OCI-LY1 (cell line): ENCODE measurements at regions not wholly inside any gene's neighbourhood (a gene's known extent, or its start where the extent isn't known, plus 50 kb on each side); places are given as distances from the start of the nearest gene placed in this dataset.

Experiments used
- H2AFZ ChIP-seq: fragments of 200-600 bp; sonication (generic), shearing (Covaris generic); 2 replicates; pipeline ENCODE4 v1.6.0; 2014; ENCODE audit warnings: antibody characterized with exemption, mild to moderate bottlenecking, low read length
- H3F3A ChIP-seq: fragments of 200-600 bp; sonication (generic), shearing (Covaris generic); 2 replicates; pipeline ENCODE4 v1.6.0; 2014; ENCODE audit warnings: mild to moderate bottlenecking, antibody characterized with exemption, low read length, moderate library complexity; ENCODE audit not compliant: insufficient read depth
- H3K27ac ChIP-seq: fragments of 200-600 bp; sonication (generic); 2 replicates; pipeline ENCODE4 v1.5.1; 2014; ENCODE audit warnings: low read length, mixed run types, mild to moderate bottlenecking, low read depth; ENCODE audit not compliant: poor library complexity, severe bottlenecking
- H3K27me3 ChIP-seq: fragments of 200-600 bp; sonication (generic); 2 replicates; pipeline ENCODE4 v1.6.0; 2014; ENCODE audit warnings: antibody characterized with exemption, mild to moderate bottlenecking, low read length, moderate library complexity; ENCODE audit not compliant: insufficient read depth
- H3K36me3 ChIP-seq: fragments of 200-600 bp; sonication (generic); 2 replicates; pipeline ENCODE4 v1.6.1; 2014; ENCODE audit warnings: mild to moderate bottlenecking, antibody characterized with exemption, low read length, moderate library complexity, mixed read lengths; ENCODE audit not compliant: insufficient read depth
- H3K4me1 ChIP-seq: fragments of 200-600 bp; sonication (generic); 2 replicates; pipeline ENCODE4 v1.5.1; 2014; ENCODE audit warnings: mild to moderate bottlenecking, low read length, moderate library complexity; ENCODE audit not compliant: insufficient read depth, severe bottlenecking
- H3K4me2 ChIP-seq: fragments of 200-600 bp; sonication (generic), shearing (Covaris generic); 2 replicates; pipeline ENCODE4 v1.6.1; 2014; ENCODE audit warnings: low read length
- H3K4me3 ChIP-seq: fragments of 200-600 bp; sonication (generic); 2 replicates; pipeline ENCODE4 v1.5.1; 2014; ENCODE audit warnings: low read length, low read depth, mild to moderate bottlenecking, mixed read lengths; ENCODE audit not compliant: poor library complexity, severe bottlenecking
- H3K79me2 ChIP-seq: fragments of 200-600 bp; shearing (Covaris generic); 2 replicates; pipeline ENCODE4 v1.6.1; 2016; ENCODE audit warnings: mixed run types, low read length, mixed read lengths; ENCODE audit not compliant: insufficient read depth
- H3K9ac ChIP-seq: fragments of 200-600 bp; sonication (generic), shearing (Covaris generic); 2 replicates; pipeline ENCODE4 v1.6.1; 2014; ENCODE audit warnings: mild to moderate bottlenecking, low read length, mixed read lengths
- H3K9me2 ChIP-seq: fragments of 200-600 bp; sonication (generic), shearing (Covaris generic); 2 replicates; pipeline ENCODE4 v1.6.1; 2014; ENCODE audit warnings: low read depth, mild to moderate bottlenecking, low read length, mixed read lengths
- H3K9me3 ChIP-seq: fragments of 200-600 bp; shearing (Covaris generic); 2 replicates; pipeline ENCODE4 v1.6.1; 2014; ENCODE audit warnings: low read length, mixed read lengths
- H4K20me1 ChIP-seq: fragments of 200-600 bp; sonication (generic), shearing (Covaris generic); 2 replicates; pipeline ENCODE4 v1.6.0; 2016; ENCODE audit warnings: mild to moderate bottlenecking, low read length; ENCODE audit not compliant: insufficient read depth
- EZH2 ChIP-seq: fragments of 200-600 bp; sonication (generic), shearing (Covaris generic); IDR thresholded peaks from 2 replicates; pipeline ENCODE4 v1.8.0; 2017; ENCODE audit warnings: borderline replicate concordance, mixed run types, mild to moderate bottlenecking, antibody characterized with exemption, low read length, moderate library complexity, mixed read lengths
- TF ChIP-seq, protein P1 (sequence below): fragments of 200-600 bp; sonication (generic), shearing (Covaris generic); IDR thresholded peaks from 2 replicates; pipeline ENCODE4 v1.5.1; 2017; ENCODE audit warnings: mild to moderate bottlenecking, antibody characterized with exemption, low read length, moderate library complexity, mixed read lengths

DNA sequence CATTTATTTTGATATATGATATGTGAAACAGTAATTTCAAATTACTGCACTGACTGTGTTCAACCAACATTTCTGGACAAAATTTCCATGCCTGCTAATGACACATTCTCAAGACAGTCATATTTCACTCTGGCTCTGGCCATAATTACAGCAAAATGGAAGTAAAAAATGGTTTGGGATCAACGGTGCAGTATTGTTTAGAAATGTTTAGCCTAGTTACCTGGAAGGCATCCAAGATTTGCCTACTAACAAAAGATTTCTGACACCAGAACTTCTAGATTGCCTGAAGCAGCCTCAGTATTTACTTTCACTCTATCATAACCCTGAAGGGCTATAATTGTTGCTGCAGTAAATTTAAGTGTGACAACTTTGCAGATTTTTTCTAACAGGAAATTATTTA lies 416.3 kb downstream of the PCDH10 start:
- Histone ChIP-seq H2AFZ (no peak overlapping the region), H3K9me3 (0 out of 2 replicates have a peak, but pooled peaks cover 3% of the 10 kb centered on the region), H3K4me3 (no peak overlapping the region), H3K9ac (no peak overlapping the region), H3K4me1 (peaks cover 5% of the 10 kb centered on the region), H4K20me1 (no peaks in the 10 kb centered on the region), H3K36me3 (no peaks in the 10 kb centered on the region), H3K27me3 (no peaks in the 10 kb centered on the region), H3K79me2 (no peaks in the 10 kb centered on the region), H3K4me2 (no peak overlapping the region), H3F3A (no peaks in the 10 kb centered on the region), H3K27ac (no peak overlapping the region), H3K9me2 (no peaks in the 10 kb centered on the region)
- TF ChIP-seq EZH2: no peak
- TF ChIP-seq, protein P1, sequence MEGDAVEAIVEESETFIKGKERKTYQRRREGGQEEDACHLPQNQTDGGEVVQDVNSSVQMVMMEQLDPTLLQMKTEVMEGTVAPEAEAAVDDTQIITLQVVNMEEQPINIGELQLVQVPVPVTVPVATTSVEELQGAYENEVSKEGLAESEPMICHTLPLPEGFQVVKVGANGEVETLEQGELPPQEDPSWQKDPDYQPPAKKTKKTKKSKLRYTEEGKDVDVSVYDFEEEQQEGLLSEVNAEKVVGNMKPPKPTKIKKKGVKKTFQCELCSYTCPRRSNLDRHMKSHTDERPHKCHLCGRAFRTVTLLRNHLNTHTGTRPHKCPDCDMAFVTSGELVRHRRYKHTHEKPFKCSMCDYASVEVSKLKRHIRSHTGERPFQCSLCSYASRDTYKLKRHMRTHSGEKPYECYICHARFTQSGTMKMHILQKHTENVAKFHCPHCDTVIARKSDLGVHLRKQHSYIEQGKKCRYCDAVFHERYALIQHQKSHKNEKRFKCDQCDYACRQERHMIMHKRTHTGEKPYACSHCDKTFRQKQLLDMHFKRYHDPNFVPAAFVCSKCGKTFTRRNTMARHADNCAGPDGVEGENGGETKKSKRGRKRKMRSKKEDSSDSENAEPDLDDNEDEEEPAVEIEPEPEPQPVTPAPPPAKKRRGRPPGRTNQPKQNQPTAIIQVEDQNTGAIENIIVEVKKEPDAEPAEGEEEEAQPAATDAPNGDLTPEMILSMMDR: no peak

DNA sequence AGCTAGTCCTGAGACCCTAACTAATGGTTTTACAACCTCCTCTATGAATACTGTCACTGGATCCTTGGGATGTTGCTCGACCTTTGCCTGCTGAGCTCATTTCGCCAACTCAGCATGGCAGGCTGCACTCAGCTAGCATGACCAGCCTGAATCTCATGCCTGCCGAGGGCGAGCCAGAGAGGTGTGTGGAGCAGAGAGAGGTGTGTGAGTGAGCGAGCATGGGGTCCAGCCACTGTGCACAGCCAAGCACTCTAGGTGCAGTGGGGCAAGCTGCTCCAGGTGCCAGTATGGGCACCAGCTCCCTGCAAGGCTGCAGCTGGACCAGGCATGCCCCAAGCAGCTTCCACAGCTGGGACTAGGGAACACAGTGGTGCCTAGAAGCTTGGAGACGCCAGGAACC lies 410.9 kb downstream of the PCDH10 start:
- Histone ChIP-seq H3K9me3 (no peaks in the 10 kb centered on the region), H3K4me1 (peaks cover 21% of the 10 kb centered on the region), H2AFZ (peak overlapping the region; percentile 86), H3K9me2 (no peaks in the 10 kb centered on the region), H3K27ac (peak overlapping the region; percentile 50), H4K20me1 (no peaks in the 10 kb centered on the region), H3K27me3 (no peaks in the 10 kb centered on the region), H3F3A (no peaks in the 10 kb centered on the region), H3K9ac (peak overlapping the region; percentile 25; the same call in 1 of the 2 replicates), H3K79me2 (no peaks in the 10 kb centered on the region), H3K4me3 (peak overlapping the region; percentile 26), H3K36me3 (no peaks in the 10 kb centered on the region), H3K4me2 (peak overlapping the region; percentile 57)
- TF ChIP-seq, protein P1: no peak
- no peak for TF ChIP-seq EZH2

DNA sequence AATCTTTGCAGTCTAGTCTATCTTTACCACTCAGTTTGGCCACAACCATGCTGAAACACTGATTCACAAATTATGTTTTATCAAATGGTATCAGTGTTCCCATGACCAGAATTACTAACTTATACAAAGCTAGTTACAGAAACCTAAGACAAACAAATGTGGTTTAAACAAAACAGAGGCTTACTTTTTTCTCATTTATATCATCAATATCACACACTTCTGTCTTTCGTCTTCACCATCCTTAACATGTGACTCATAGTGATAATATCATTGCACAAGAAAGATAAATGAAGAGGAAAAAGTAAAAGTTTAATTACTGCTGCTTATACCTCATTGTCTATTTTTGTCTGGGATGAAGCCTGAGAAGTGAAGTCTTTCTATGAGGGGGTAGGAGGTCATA lies 406.6 kb downstream of the PCDH10 start:
- H3K9me2 ChIP-seq: no peaks in the 10 kb centered on the region
- no peak overlapping the region for H3K4me2 ChIP-seq
- no peaks in the 10 kb centered on the region for H3K27me3 ChIP-seq
- no peak overlapping the region for H3K4me3 ChIP-seq
- no peaks in the 10 kb centered on the region for H3K79me2 ChIP-seq
- no peak overlapping the region for H3K27ac ChIP-seq
- H3F3A ChIP-seq: no peaks in the 10 kb centered on the region
- TF ChIP-seq EZH2: no peak
- TF ChIP-seq, protein P1: no peak
- H2AFZ ChIP-seq: peak overlapping the region; percentile 78; the same call in 1 of the 2 replicates
- peaks cover 20% of the 10 kb centered on the region for H3K4me1 ChIP-seq
- H3K9me3 ChIP-seq: peaks cover 3% of the 10 kb centered on the region; the same call in 1 of the 2 replicates
- no peaks in the 10 kb centered on the region for H4K20me1 ChIP-seq
- H3K36me3 ChIP-seq: no peaks in the 10 kb centered on the region
- H3K9ac ChIP-seq: no peak overlapping the region
